ENCODE measurements at regions not wholly inside any gene's neighbourhood (a gene's known extent, or its start where the extent isn't known, plus 50 kb on each side); places are given as distances from the start of the nearest gene placed in this dataset.
A peak's percentile ranks its signal among the peaks of the same experiment; 100 is the strongest.

- TF ChIP-seq POLR2A (IDR thresholded peaks at IDR 0.05; ENCODE audit: low read length) = no peak
- no peak for TF ChIP-seq GATA1 (IDR thresholded peaks at IDR 0.05; ENCODE audit: low read depth, low read length)
- no peak for DNase-seq
Observed at GRCh38 chrX:129139837-129140598, 383.3 kb downstream of the SMARCA1 start.

- no peak for DNase-seq
- TF ChIP-seq POLR2A (IDR thresholded peaks at IDR 0.05; ENCODE audit: low read length) (no peak), GATA1 (IDR thresholded peaks at IDR 0.05; ENCODE audit: low read depth, low read length) (no peak)
Observed at GRCh38 chrX:129125122-129125914, 398.0 kb downstream of the SMARCA1 start.

DNA sequence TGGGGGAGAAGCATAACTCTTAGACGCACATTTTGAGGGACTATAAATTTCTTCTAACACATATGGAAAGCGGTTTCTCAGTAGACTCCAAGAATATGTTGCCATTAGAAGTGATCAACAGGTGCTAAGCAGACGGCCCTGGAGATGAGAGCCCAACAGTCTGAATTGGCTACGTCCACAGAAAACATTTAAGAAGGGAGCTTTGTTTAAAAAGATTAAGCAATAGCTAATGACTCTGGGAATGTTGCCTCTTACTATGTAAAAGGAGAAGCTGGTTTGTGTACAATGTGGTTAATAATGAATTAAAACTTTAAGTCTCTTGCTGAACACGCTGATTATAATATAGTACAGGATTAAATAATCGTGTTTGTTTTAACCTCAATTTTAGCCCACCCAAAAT lies 399.5 kb downstream of the SMARCA1 start:
- TF ChIP-seq GATA1 (IDR thresholded peaks at IDR 0.05; ENCODE audit: low read depth, low read length) (no peak), POLR2A (IDR thresholded peaks at IDR 0.05; ENCODE audit: low read length) (no peak)

GRCh38 chrX:129116676-129117470 lies 406.4 kb downstream of the SMARCA1 start:
- TF ChIP-seq GATA1 (IDR thresholded peaks at IDR 0.05; ENCODE audit: low read depth, low read length) (no peak), POLR2A (IDR thresholded peaks at IDR 0.05; ENCODE audit: low read length) (no peak)
- no peak for DNase-seq

More for the DNA sequence above, 399.5 kb downstream of the SMARCA1 start:
- no peak for DNase-seq

GRCh38 chrX:129115935-129116334 lies 407.4 kb downstream of the SMARCA1 start:
- no peak for TF ChIP-seq POLR2A (IDR thresholded peaks at IDR 0.05; ENCODE audit: low read length)
- TF ChIP-seq GATA1 (IDR thresholded peaks at IDR 0.05; ENCODE audit: low read depth, low read length) = no peak
- DNase-seq = no peak

DNA sequence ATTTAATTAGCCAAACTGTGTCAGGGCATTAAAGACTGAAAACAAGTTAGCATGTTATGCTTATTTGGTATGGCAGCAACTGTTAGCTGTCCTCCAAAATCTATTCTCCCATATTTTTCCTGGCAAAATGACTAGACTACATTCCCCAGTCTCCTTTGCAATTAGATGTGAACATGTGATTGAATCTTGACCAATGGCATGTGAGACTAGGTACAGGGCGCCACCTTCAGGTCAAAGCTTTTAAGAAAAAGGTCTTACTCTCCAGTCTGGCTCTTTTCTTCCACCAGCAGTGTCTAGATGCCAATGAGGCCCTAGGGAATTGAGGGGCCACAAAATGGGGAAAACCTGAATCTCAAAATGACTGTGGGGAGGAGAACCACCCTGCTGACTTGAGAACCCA lies 408.2 kb downstream of the SMARCA1 start:
- no peak for TF ChIP-seq GATA1 (IDR thresholded peaks at IDR 0.05; ENCODE audit: low read depth, low read length)
- DNase-seq = peak; percentile 28 to 53

GRCh38 chrX:129111081-129111798 lies 412.1 kb downstream of the SMARCA1 start:
- no peak for DNase-seq
- TF ChIP-seq GATA1 (IDR thresholded peaks at IDR 0.05; ENCODE audit: low read depth, low read length) (no peak), POLR2A (IDR thresholded peaks at IDR 0.05; ENCODE audit: low read length) (no peak)

GRCh38 chrX:129108936-129109335 lies 414.4 kb downstream of the SMARCA1 start:
- TF ChIP-seq GATA1 (IDR thresholded peaks at IDR 0.05; ENCODE audit: low read depth, low read length) (no peak), POLR2A (IDR thresholded peaks at IDR 0.05; ENCODE audit: low read length) (no peak)

GRCh38 chrX:129099207-129099606 lies 424.1 kb downstream of the SMARCA1 start:
- DNase-seq = no peak
- no peak for TF ChIP-seq POLR2A (IDR thresholded peaks at IDR 0.05; ENCODE audit: low read length)
- no peak for TF ChIP-seq GATA1 (IDR thresholded peaks at IDR 0.05; ENCODE audit: low read depth, low read length)

More at GRCh38 chrX:129108936-129109335, 414.4 kb downstream of the SMARCA1 start:
- no peak for DNase-seq

DNA sequence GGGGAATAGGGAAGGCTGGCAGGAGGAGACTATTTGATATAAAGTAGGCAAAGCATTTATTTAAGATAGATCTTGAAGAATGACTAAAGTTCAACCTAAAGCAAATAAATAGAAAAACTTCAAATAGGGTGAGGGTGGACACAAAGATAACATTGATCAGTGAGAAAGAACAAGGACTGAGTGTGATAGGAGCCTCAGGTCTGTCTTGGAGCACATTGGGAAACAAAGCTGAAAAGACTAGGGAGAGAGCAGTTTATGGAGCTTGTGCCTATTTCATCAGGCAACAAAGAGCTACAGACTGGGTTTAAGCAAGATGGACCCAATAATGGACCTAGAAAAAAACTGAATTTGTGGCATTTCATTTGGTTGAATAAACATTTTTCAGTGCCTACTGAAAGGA lies 425.6 kb downstream of the SMARCA1 start:
- TF ChIP-seq GATA1 (IDR thresholded peaks at IDR 0.05; ENCODE audit: low read depth, low read length) (no peak), POLR2A (IDR thresholded peaks at IDR 0.05; ENCODE audit: low read length) (no peak)
- no peak for DNase-seq

- DNase-seq = no peak
- TF ChIP-seq GATA1 (IDR thresholded peaks at IDR 0.05; ENCODE audit: low read depth, low read length) (no peak), POLR2A (IDR thresholded peaks at IDR 0.05; ENCODE audit: low read length) (no peak)
Observed at GRCh38 chrX:129093706-129094105, 429.6 kb downstream of the SMARCA1 start.

- TF ChIP-seq POLR2A (IDR thresholded peaks at IDR 0.05; ENCODE audit: low read length) (no peak), GATA1 (IDR thresholded peaks at IDR 0.05; ENCODE audit: low read depth, low read length) (no peak)
- DNase-seq = no peak
Observed at GRCh38 chrX:129092757-129093156, 430.5 kb downstream of the SMARCA1 start.

GRCh38 chrX:129092242-129092641 lies 431.0 kb downstream of the SMARCA1 start:
- no peak for DNase-seq
- TF ChIP-seq GATA1 (IDR thresholded peaks at IDR 0.05; ENCODE audit: low read depth, low read length) (no peak), POLR2A (IDR thresholded peaks at IDR 0.05; ENCODE audit: low read length) (no peak)
